Adrenal gland (tissue), 9 donors: ENCODE measurements at regions not wholly inside any gene's neighbourhood (a gene's known extent, or its start where the extent isn't known, plus 50 kb on each side); places are given as distances from the start of the nearest gene placed in this dataset.

Experiments
- DNase-seq, 7 donors: peaks; one replicate each; pipeline ENCODE4 v3.0.0-alpha.2; 2019 to 2020
- H3K27ac ChIP-seq, 5 donors: fragments of 200-600 bp; sonication (generic) in 4 of 5; 1 replicate in 3 of 5; 2 replicates in 2 of 5; pipeline versions ENCODE4 v1.5.1 to v1.8.0; 2016 to 2020; ENCODE audit warnings: mild to moderate bottlenecking in 1 of 5
- H3K27me3 ChIP-seq: fragments of 200-600 bp; 2 replicates; pipeline ENCODE4 v1.8.0; 2021
- H3K36me3 ChIP-seq, 2 donors: fragments of 200-600 bp; replicated peaks in 1 of 2; 1 replicate in 1 of 2; 2 replicates in 1 of 2; pipeline versions ENCODE4 v1.5.1 to v1.8.0; 2018 to 2022
- H3K4me1 ChIP-seq, 2 donors: fragments of 200-600 bp; replicated peaks in 1 of 2; 1 replicate in 1 of 2; 2 replicates in 1 of 2; pipeline versions ENCODE4 v1.5.1 to v1.8.0; 2018 to 2021
- H3K4me3 ChIP-seq, 4 donors: fragments of 200-600 bp; sonication (generic) in 3 of 4; one replicate each; pipeline ENCODE4 v1.5.1; 2016 to 2018
- H3K9me3 ChIP-seq, 3 donors: fragments of 200-600 bp; sonication (generic) in 1 of 3; replicated peaks in 1 of 3; 1 replicate in 2 of 3; 2 replicates in 1 of 3; pipeline versions ENCODE4 v1.5.1 to v1.8.0; 2016 to 2021
- POLR2A ChIP-seq, 2 donors: fragments of 450-650 bp; IDR thresholded peaks; one replicate each; pipeline ENCODE4 v1.6.1; 2017; ENCODE audit warnings: antibody characterized with exemption in 2 of 2, mild to moderate bottlenecking in 2 of 2, moderate library complexity in 1 of 2
- WGBS, 4 donors: extraction: QIAGEN DNeasy Blood & Tissue Kit in 2 of 4; methylation state at CpG; one replicate each; pipeline versions ENCODE4 v1.1.5 to v1.1.7; 2013 to 2017; 5-methylcytosine and 5-hydroxymethylcytosine counted together
- intact Hi-C, 2 donors: fragments of 100-400 bp; cut with DNase I; formaldehyde crosslinking; loops; one replicate each; pipeline versions ENCODE4 v1.14.1 to v1.15.0; 2022 to 2023
- TF ChIP-seq, protein P1 (sequence below), 6 experiments: fragments of 450-650 bp in 4 of 6; fragments of 200-600 bp in 2 of 6; sonication (generic) in 1 of 6; IDR thresholded peaks; 1 replicate in 5 of 6; 2 replicates in 1 of 6; pipeline versions ENCODE4 v1.5.1 to v1.8.0; 2016 to 2021; ENCODE audit warnings: antibody characterized with exemption in 6 of 6, mild to moderate bottlenecking in 2 of 6, moderate library complexity in 1 of 6
- donor health status: healthy with polysubstance abuse.
- donor health status: Bipolar disorder and iron deficiency.
- donor health status: DM: yes; HTN: yes; CAD: no.
- donor health status: DM: no; HTN: no; CAD: no.
- donor health status: DM: no; HTN: no; CAD: no.

DNA sequence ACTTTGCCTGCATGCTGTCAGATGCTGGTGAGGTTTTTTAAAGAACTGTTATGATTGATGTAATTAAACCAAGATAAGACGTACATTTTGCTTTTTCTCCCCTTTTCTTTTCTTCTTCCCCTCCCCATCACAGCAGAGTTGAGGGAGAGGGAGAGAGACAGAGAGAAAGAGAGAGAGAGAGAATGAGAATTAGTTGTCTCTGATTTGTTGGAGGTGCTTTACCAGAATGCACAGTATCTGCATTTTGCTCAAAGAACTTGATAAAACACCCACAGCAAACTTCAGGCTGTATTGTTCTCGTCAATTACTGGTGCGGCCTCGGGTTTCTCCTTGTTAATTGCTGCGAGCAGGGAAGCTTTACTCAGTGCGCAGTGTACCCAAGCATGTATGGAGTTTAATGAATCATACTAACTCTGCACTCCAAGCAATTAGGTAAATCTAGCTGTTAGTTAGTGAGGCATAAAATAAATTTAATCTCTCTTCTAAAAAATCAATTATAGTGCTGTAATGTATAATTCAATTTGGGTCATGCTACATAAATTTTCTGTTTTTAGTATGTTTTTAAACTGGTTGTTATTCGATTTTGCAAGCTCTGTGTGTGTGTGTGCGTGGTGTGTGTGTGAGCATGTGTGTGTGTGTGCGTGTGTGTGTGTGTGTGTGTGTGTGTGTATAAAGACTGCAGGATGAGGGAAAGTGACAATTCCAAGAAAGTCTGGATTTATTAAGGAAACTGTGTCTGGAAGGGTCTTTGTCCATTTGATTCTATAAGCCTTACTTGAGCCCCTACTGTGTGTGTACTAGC lies 273.4 kb downstream of the TLE3 start:
- DNase-seq: no peak
- Histone ChIP-seq H3K4me3 (no peak overlapping the region), H3K27ac (no peak overlapping the region), H3K4me1 (no peaks in the 10 kb centered on the region), H3K27me3 (peaks cover 5% of the 10 kb centered on the region), H3K36me3 (no peaks in the 10 kb centered on the region), H3K9me3 (no peaks in the 10 kb centered on the region)
- intact Hi-C loops: no loop called here
- 59 to 70% (median 65%) methylated on average over 9 of the region's 9 CpGs for WGBS, 4 donors
- TF ChIP-seq, protein P1, sequence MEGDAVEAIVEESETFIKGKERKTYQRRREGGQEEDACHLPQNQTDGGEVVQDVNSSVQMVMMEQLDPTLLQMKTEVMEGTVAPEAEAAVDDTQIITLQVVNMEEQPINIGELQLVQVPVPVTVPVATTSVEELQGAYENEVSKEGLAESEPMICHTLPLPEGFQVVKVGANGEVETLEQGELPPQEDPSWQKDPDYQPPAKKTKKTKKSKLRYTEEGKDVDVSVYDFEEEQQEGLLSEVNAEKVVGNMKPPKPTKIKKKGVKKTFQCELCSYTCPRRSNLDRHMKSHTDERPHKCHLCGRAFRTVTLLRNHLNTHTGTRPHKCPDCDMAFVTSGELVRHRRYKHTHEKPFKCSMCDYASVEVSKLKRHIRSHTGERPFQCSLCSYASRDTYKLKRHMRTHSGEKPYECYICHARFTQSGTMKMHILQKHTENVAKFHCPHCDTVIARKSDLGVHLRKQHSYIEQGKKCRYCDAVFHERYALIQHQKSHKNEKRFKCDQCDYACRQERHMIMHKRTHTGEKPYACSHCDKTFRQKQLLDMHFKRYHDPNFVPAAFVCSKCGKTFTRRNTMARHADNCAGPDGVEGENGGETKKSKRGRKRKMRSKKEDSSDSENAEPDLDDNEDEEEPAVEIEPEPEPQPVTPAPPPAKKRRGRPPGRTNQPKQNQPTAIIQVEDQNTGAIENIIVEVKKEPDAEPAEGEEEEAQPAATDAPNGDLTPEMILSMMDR (IDR thresholded peaks at IDR 0.05): no peak
- TF ChIP-seq POLR2A (IDR thresholded peaks at IDR 0.05): no peak

DNA sequence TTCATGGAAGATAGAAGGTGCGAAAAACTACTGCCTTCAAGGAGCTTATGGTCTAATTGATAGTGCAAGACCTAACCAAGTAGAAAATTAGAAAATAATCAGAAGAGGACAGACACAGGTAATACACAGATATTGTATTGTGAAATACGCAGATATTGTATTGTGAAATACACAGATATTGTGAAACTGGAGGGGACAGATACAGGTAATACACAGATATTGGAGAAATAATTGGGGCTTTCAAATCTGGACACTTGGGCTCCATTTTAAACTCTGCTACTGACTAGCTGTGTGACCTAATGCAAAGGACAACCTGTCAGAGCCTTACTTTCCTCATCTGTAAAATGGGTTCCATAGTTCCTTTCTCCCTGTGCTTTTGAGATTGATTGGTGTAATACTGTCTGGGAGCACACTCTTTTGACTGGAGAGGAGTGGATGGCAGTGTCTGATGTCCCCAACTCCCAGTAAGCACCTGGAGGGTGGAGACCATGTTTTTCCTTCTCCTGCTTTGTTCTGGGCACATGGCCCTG lies 272.8 kb downstream of the TLE3 start:
- Histone ChIP-seq H3K27me3 (peaks cover 5% of the 10 kb centered on the region), H3K4me3 (no peak overlapping the region), H3K4me1 (no peaks in the 10 kb centered on the region), H3K36me3 (no peaks in the 10 kb centered on the region), H3K9me3 (no peaks in the 10 kb centered on the region), H3K27ac (no peak overlapping the region)
- DNase-seq: no peak
- intact Hi-C loops: no loop called here
- WGBS, 4 donors: 85 to 93% (median 86%) methylated on average over 2 of the region's 2 CpGs
- TF ChIP-seq, protein P1 (IDR thresholded peaks at IDR 0.05): no peak
- no peak for TF ChIP-seq POLR2A (IDR thresholded peaks at IDR 0.05)

DNA sequence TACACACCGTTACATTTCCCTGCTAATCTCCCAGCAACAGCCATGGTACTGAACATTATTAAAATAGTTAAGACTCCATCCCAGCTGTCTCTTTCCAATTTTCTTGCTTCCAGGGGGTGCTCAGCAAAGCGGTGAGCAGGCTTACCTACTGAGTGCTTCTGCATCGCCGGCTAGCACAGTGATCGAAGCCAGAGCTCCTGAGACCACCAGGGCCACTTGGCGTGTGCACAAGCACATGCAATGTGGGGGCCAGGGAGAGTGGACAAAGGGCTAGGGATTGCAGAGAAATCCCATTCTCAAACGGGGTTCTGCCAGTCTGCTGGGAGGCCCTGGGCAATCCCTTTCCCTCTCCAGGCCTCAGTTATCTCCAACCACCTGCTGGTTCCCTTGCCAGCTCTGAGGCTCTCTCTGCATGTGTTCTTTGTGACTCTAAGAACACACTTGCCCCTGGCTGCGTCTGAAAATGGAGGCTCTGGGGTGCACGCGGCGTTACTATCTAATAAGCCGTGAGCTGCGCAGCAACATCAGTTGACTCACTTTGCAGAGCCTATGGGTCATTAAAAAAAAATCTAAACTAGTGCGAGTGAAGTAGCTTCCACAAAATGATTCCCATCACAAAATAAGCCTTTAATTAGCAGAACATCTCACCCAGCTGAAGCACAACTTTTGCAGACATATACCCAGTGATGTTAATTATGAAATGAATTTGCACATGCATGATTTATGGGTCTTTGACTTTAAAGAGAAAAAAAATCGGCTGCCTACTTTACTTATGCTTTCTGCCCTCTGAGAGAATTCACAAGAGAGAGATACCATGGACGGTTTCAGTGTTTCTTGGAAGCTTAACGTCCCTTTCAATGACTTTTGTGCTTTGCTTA lies 271.5 kb downstream of the TLE3 start:
- Histone ChIP-seq H3K27me3 (no peaks in the 10 kb centered on the region), H3K36me3 (no peaks in the 10 kb centered on the region), H3K4me1 (no peaks in the 10 kb centered on the region), H3K9me3 (no peaks in the 10 kb centered on the region), H3K4me3 (no peak overlapping the region), H3K27ac (no peak overlapping the region)
- TF ChIP-seq, protein P1 (IDR thresholded peaks at IDR 0.05): no peak
- no peak for TF ChIP-seq POLR2A (IDR thresholded peaks at IDR 0.05)
- intact Hi-C loops: no loop called here
- no peak for DNase-seq
- 67 to 72% (median 70%) methylated on average over 16 to 17 of the region's 17 CpGs for WGBS, 4 donors

DNA sequence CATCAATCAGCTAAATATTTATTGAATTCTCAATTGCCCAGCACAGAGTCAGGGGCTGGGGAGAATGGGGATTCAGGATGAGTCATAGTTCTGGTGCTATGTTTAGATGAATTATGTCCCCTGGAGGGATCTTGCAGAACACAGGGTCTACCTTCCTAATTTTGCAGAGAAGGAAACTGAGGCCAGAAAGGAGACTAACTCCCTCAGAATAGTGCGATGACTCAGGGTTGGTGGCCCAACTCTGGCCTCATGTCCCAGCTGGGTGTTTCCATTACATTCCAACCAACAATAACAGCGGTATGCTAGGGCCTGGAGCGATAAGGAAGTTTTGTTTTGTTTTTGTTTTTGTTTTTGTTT lies 270.9 kb downstream of the TLE3 start:
- DNase-seq: no peak
- Histone ChIP-seq H3K27ac (no peak overlapping the region), H3K4me1 (no peaks in the 10 kb centered on the region), H3K4me3 (no peak overlapping the region), H3K9me3 (no peaks in the 10 kb centered on the region), H3K27me3 (no peaks in the 10 kb centered on the region), H3K36me3 (no peaks in the 10 kb centered on the region)
- WGBS, 4 donors: 74 to 89% (median 79%) methylated on average over 3 of the region's 3 CpGs
- intact Hi-C loops: no loop called here
- TF ChIP-seq, protein P1 (IDR thresholded peaks at IDR 0.05): no peak
- TF ChIP-seq POLR2A (IDR thresholded peaks at IDR 0.05): no peak
